Vagina (tissue), 2 donors: ENCODE measurements at regions not wholly inside any gene's neighbourhood (a gene's known extent, or its start where the extent isn't known, plus 50 kb on each side); places are given as distances from the start of the nearest gene placed in this dataset.

Experiments used
- POLR2A ChIP-seq, 2 donors: fragments of 450-650 bp; IDR thresholded peaks; one replicate each; pipeline ENCODE4 v1.6.1; 2017; ENCODE audit warnings: antibody characterized with exemption in 2 of 2, mild to moderate bottlenecking in 2 of 2, moderate library complexity in 2 of 2
- POLR2AphosphoS5 ChIP-seq, 2 donors: sonication (generic); formaldehyde crosslinking; IDR thresholded peaks; one replicate each; pipeline ENCODE4 v1.9.0; 2017; ENCODE audit warnings: antibody characterized with exemption in 2 of 2, mild to moderate bottlenecking in 2 of 2, low read depth in 1 of 2; ENCODE audit not compliant: insufficient read depth in 1 of 2
- TF ChIP-seq, protein P1 (sequence below), 3 experiments: fragments of 450-650 bp in 2 of 3; fragments of 200-600 bp in 1 of 3; sonication (generic) in 1 of 3; IDR thresholded peaks; one replicate each; pipeline ENCODE4 v1.5.1; 2017 to 2019; ENCODE audit warnings: antibody characterized with exemption in 3 of 3, mild to moderate bottlenecking in 2 of 3, moderate library complexity in 2 of 3

DNA sequence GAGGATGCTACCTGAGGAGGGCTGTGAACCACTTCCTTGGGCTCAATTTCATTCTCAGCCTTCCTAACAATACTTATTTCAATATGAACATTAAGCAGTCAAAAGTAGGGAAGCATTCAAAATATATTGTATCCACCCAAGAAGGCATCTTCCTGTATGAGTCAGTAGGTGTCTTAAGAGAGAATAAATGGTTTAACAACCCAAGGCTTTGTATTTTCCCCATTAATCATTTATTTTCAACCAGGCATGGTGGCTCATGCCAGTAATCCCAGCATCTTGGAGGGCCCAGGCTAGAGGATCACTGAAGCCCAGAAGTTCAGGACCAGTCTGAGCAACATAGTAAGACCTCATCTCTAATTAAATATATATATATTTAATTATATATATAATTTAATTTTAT, 74.5 kb upstream of the MARCKS start:
- TF ChIP-seq, protein P1, sequence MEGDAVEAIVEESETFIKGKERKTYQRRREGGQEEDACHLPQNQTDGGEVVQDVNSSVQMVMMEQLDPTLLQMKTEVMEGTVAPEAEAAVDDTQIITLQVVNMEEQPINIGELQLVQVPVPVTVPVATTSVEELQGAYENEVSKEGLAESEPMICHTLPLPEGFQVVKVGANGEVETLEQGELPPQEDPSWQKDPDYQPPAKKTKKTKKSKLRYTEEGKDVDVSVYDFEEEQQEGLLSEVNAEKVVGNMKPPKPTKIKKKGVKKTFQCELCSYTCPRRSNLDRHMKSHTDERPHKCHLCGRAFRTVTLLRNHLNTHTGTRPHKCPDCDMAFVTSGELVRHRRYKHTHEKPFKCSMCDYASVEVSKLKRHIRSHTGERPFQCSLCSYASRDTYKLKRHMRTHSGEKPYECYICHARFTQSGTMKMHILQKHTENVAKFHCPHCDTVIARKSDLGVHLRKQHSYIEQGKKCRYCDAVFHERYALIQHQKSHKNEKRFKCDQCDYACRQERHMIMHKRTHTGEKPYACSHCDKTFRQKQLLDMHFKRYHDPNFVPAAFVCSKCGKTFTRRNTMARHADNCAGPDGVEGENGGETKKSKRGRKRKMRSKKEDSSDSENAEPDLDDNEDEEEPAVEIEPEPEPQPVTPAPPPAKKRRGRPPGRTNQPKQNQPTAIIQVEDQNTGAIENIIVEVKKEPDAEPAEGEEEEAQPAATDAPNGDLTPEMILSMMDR (IDR thresholded peaks at IDR 0.05) = no peak
- TF ChIP-seq POLR2A (IDR thresholded peaks at IDR 0.05) = no peak
- no peak for TF ChIP-seq POLR2AphosphoS5 (IDR thresholded peaks at IDR 0.05; ENCODE audit: insufficient read depth in 1 of 2, low read depth in 1 of 2)
